HCT116 (cell line): ENCODE measurements at regions not wholly inside any gene's neighbourhood (a gene's known extent, or its start where the extent isn't known, plus 50 kb on each side); places are given as distances from the start of the nearest gene placed in this dataset.

Source experiments
- ATAC-seq: fragments of 200-7000 bp; cut with Tn5 transposase; 2 replicates; pipeline ENCODE4 v1.9.1; 2020; ENCODE audit warnings: mild to moderate bottlenecking, moderate library complexity
- BruUV-seq: library from RNA; stranded (reverse); fragments of 400-500 nt; replicated peaks from 2 replicates; lab custom pipeline; 2021; lab: Mats Ljungman, UMichigan
- CTCF ChIA-PET: fragments of 300-600 bp; sonication (Branson Sonifier 250); formaldehyde crosslinking; loops from one replicate; lab custom pipeline; 2021; ENCODE audit warnings: antibody characterized with exemption; lab: Charles Lee
- POLR2A ChIA-PET: fragments of 300-600, 350-600 bp; sonication (Branson Sonifier 250); formaldehyde crosslinking; loops from one replicate; lab custom pipeline; 2021; ENCODE audit warnings: antibody characterized with exemption; lab: Charles Lee
- RAD21 ChIA-PET, 2 experiments: fragments of 300-600 bp; sonication (Branson Sonifier 250); formaldehyde crosslinking; loops; one replicate each; lab custom pipeline; 2023; ENCODE audit warnings: low total read pairs in 2 of 2; ENCODE audit not compliant: uncharacterized antibody in 2 of 2, unreplicated experiment in 2 of 2, low non-redundant PET in 1 of 2; lab: Charles Lee
- DNase-seq: peaks from one replicate; pipeline ENCODE4 v3.0.0-alpha.2; 2010; ENCODE audit warnings: low read depth, low spot score
- H2AFZ ChIP-seq: fragments of 200-600 bp; shearing (Covaris generic), sonication (generic); 2 replicates; pipeline ENCODE4 v1.6.1; 2017; ENCODE audit warnings: low read depth, mixed run types, mixed read lengths, antibody characterized with exemption, low read length; ENCODE audit not compliant: poor library complexity, severe bottlenecking
- H3K27ac ChIP-seq: 2 replicates; pipeline ENCODE4 v1.5.1; 2012; ENCODE audit warnings: low read depth, low read length
- H3K27me3 ChIP-seq: fragments of 200-600 bp; sonication (generic); 2 replicates; pipeline ENCODE4 v1.6.1; 2016; ENCODE audit warnings: mixed run types, low read length, mixed read lengths; ENCODE audit not compliant: insufficient read depth
- H3K36me3 ChIP-seq, 2 experiments: fragments of 200-500 bp in 1 of 2; fragments of 200-600 bp in 1 of 2; sonication (Bioruptor generic) in 1 of 2; sonication (generic) in 1 of 2; 2 replicates each; pipeline versions ENCODE4 v1.5.1 to v1.6.1; 2014 to 2016; ENCODE audit warnings: low read length in 2 of 2, inconsistent platforms in 1 of 2, mixed read lengths in 1 of 2, mixed run types in 1 of 2; ENCODE audit not compliant: insufficient read depth in 2 of 2, control insufficient read depth in 1 of 2
- H3K4me1 ChIP-seq, 2 experiments: fragments of 200-600 bp in 1 of 2; sonication (generic) in 1 of 2; 2 replicates each; pipeline versions ENCODE4 v1.5.1 to v1.6.1; 2012 to 2017; ENCODE audit warnings: low read length in 2 of 2, inconsistent platforms in 1 of 2, mild to moderate bottlenecking in 1 of 2, mixed read lengths in 1 of 2, mixed run types in 1 of 2, moderate library complexity in 1 of 2; ENCODE audit not compliant: insufficient read depth in 2 of 2, control insufficient read depth in 1 of 2
- H3K4me2 ChIP-seq: fragments of 200-600 bp; sonication (generic); 2 replicates; pipeline ENCODE4 v1.6.1; 2017; ENCODE audit warnings: mixed run types, low read length, mixed read lengths
- H3K4me3 ChIP-seq, 2 experiments: fragments of 200-600 bp in 1 of 2; sonication (generic) in 1 of 2; replicated peaks in 1 of 2; 2 replicates each; pipeline ENCODE4 v1.5.1; 2011 to 2016; ENCODE audit warnings: low read length in 2 of 2, control low read depth in 1 of 2, low read depth in 1 of 2, mild to moderate bottlenecking in 1 of 2, mixed read lengths in 1 of 2, mixed run types in 1 of 2
- H3K79me2 ChIP-seq: fragments of 200-600 bp; sonication (generic); 2 replicates; pipeline ENCODE4 v1.6.1; 2017; ENCODE audit warnings: mild to moderate bottlenecking, mixed run types, low read length, moderate library complexity, mixed read lengths; ENCODE audit not compliant: insufficient read depth
- H3K9ac ChIP-seq: fragments of 200-600 bp; sonication (generic); 2 replicates; pipeline ENCODE4 v1.6.1; 2016; ENCODE audit warnings: low read length, mixed read lengths
- H3K9me2 ChIP-seq: fragments of 200-600 bp; sonication (generic), shearing (Covaris generic); 2 replicates; pipeline ENCODE4 v1.6.1; 2017; ENCODE audit warnings: mixed run types, mild to moderate bottlenecking, moderate library complexity; ENCODE audit not compliant: insufficient read depth
- H3K9me3 ChIP-seq, 2 experiments: fragments of 200-500 bp in 1 of 2; fragments of 200-600 bp in 1 of 2; sonication (Bioruptor generic) in 1 of 2; sonication (generic) in 1 of 2; 2 replicates each; pipeline ENCODE4 v1.6.1; 2014 to 2017; ENCODE audit warnings: low read length in 2 of 2, mixed read lengths in 2 of 2, inconsistent platforms in 1 of 2, low read depth in 1 of 2, mild to moderate bottlenecking in 1 of 2, mixed run types in 1 of 2, moderate library complexity in 1 of 2; ENCODE audit not compliant: control insufficient read depth in 1 of 2, insufficient read depth in 1 of 2
- H4K20me1 ChIP-seq: fragments of 200-600 bp; sonication (generic), shearing (Covaris generic); 2 replicates; pipeline ENCODE4 v1.6.1; 2017; ENCODE audit warnings: mixed run types, mild to moderate bottlenecking, moderate library complexity; ENCODE audit not compliant: insufficient read depth
- CBX3 ChIP-seq: IDR thresholded peaks from 2 replicates; pipeline ENCODE4 v1.6.1; 2012; ENCODE audit warnings: low read depth
- EZH2phosphoT487 ChIP-seq: fragments of 200-600 bp; IDR thresholded peaks from 2 replicates; pipeline ENCODE4 v1.6.1; 2018; ENCODE audit warnings: antibody characterized with exemption, borderline replicate concordance
- RAD21 ChIP-seq: IDR thresholded peaks from 2 replicates; pipeline ENCODE4 v1.6.1; 2012; ENCODE audit warnings: low read depth, mild to moderate bottlenecking
- REST ChIP-seq: IDR thresholded peaks from 2 replicates; pipeline ENCODE4 v1.6.1; 2012; ENCODE audit warnings: low read depth
- SP1 ChIP-seq: IDR thresholded peaks from 2 replicates; pipeline ENCODE4 v1.6.1; 2012; ENCODE audit warnings: low read depth
- ZBTB33 ChIP-seq: IDR thresholded peaks from 2 replicates; pipeline ENCODE4 v1.6.1; 2011; ENCODE audit warnings: mild to moderate bottlenecking, low read length, moderate library complexity; ENCODE audit not compliant: insufficient replicate concordance; ENCODE audit errors: extremely low read depth
- ZNF274 ChIP-seq: fragments of 200-500 bp; sonication (Bioruptor generic); IDR thresholded peaks from 2 replicates; pipeline ENCODE4 v1.6.1; 2014; ENCODE audit warnings: mild to moderate bottlenecking, low read depth, low read length, inconsistent platforms
- intact Hi-C: fragments of 100-400 bp; cut with micrococcal nuclease; formaldehyde crosslinking; loops from 2 replicates; pipeline ENCODE4 v1.10.0; 2022

GRCh38 chr5:115709585-115709984 lies 83.7 kb upstream of the TMED7 start:
- H2AFZ ChIP-seq: no peak overlapping the region
- ChIA-PET CTCF (no interaction called here), RAD21 (no interaction called here), POLR2A (no interaction called here)
- no peaks in the 10 kb centered on the region for H3K9me2 ChIP-seq
- H3K4me3 ChIP-seq: no peak overlapping the region
- BruUV-seq: no TSS peak
- DNase-seq (no peak), ATAC-seq (no peak)
- no peaks in the 10 kb centered on the region for H3K36me3 ChIP-seq
- no peaks in the 10 kb centered on the region for H3K27me3 ChIP-seq
- H3K4me2 ChIP-seq: no peak overlapping the region
- H3K27ac ChIP-seq: no peak overlapping the region
- no peaks in the 10 kb centered on the region for H3K9me3 ChIP-seq
- no peaks in the 10 kb centered on the region for H3K79me2 ChIP-seq
- TF ChIP-seq SP1: no peak
- TF ChIP-seq REST: no peak
- no peak for TF ChIP-seq RAD21
- TF ChIP-seq EZH2phosphoT487: no peak
- TF ChIP-seq CBX3: no peak
- TF ChIP-seq ZBTB33: no peak
- TF ChIP-seq ZNF274: no peak
- TF ChIP-seq, all 23 proteins: peak for 0
- H3K9ac ChIP-seq: no peak overlapping the region
- no peaks in the 10 kb centered on the region for H4K20me1 ChIP-seq
- intact Hi-C loops: no loop called here
- H3K4me1 ChIP-seq: no peaks in the 10 kb centered on the region
